Activated naive CD8-positive, alpha-beta T cell (primary cell): ENCODE measurements at regions not wholly inside any gene's neighbourhood (a gene's known extent, or its start where the extent isn't known, plus 50 kb on each side); places are given as distances from the start of the nearest gene placed in this dataset.

ENCODE experiments used
- H3K27ac Mint-ChIP-seq: one replicate; pipeline ENCODE4 v1.8.0; 2021; ENCODE audit warnings: mixed read lengths
- H3K27me3 Mint-ChIP-seq: one replicate; pipeline ENCODE4 v1.8.0; 2021; ENCODE audit warnings: mixed read lengths
- H3K36me3 Mint-ChIP-seq: one replicate; pipeline ENCODE4 v1.8.0; 2021; ENCODE audit warnings: mixed read lengths
- H3K4me1 Mint-ChIP-seq: one replicate; pipeline ENCODE4 v1.8.0; 2021; ENCODE audit warnings: low read depth, mixed read lengths
- H3K4me3 Mint-ChIP-seq: one replicate; pipeline ENCODE4 v1.8.0; 2021; ENCODE audit warnings: mild to moderate bottlenecking, mixed read lengths
- H3K9me3 Mint-ChIP-seq: one replicate; pipeline ENCODE4 v1.8.0; 2021; ENCODE audit warnings: low read depth, mixed read lengths

DNA sequence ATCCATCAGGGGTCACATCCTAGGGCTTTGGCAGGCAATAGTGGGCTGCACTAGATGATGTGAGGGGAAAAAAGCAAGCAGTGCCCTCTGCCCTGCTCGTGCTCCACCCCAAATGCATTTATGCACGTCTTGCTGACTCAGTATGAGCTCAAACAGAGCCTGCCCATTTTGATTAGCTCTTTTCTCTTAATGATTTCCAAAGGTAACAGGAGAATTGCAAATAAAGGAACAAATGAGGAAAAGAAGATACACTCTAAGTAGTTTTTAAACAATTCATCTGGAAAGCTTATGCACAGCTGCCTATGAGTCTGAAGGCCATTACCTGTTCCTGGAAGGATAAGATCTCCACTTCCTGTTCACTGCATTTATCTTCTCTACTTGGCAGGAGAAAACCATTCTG is 364.2 kb downstream of the TMEM232 start:
- Mint-ChIP-seq H3K36me3 (no peaks in the 10 kb centered on the region), H3K9me3 (no peaks in the 10 kb centered on the region), H3K27ac (no peak overlapping the region), H3K4me3 (no peak overlapping the region), H3K27me3 (no peaks in the 10 kb centered on the region), H3K4me1 (no peaks in the 10 kb centered on the region)

DNA sequence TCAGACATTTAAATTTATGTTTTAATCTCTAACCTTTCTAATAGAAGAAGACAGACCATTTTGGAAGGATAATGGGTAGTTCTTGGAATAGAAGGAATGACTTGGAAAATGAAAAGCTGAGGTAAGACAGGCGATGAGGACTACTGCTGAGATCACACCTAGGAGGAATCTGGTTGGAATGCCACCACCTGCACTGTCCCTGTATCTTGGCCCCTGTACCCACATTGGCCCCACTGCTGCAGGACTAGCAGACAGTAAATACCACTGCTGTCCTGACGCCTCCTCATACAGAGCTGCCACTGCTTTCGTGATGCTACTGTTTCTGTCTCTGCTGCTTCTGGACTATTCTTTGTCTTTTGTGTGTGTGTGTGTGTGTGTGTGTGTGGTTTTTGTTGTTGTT is 359.8 kb downstream of the TMEM232 start:
- Mint-ChIP-seq H3K9me3 (no peaks in the 10 kb centered on the region), H3K27ac (no peak overlapping the region), H3K36me3 (no peaks in the 10 kb centered on the region), H3K27me3 (no peaks in the 10 kb centered on the region), H3K4me1 (no peaks in the 10 kb centered on the region), H3K4me3 (no peak overlapping the region)
